CD4-positive, alpha-beta T cell (primary cell): ENCODE measurements at regions not wholly inside any gene's neighbourhood (a gene's known extent, or its start where the extent isn't known, plus 50 kb on each side); places are given as distances from the start of the nearest gene placed in this dataset.

Experiments used
- ATAC-seq: fragments of 200-7000 bp; cut with Tn5 transposase; one replicate; pipeline ENCODE4 v1.10.0; 2022; ENCODE audit warnings: mild to moderate bottlenecking; ENCODE audit not compliant: poor library complexity
- CTCF ChIA-PET: fragments of 350-600 bp; sonication (Branson Sonifier 250); formaldehyde crosslinking; loops from one replicate; lab custom pipeline; 2021; ENCODE audit warnings: antibody characterized with exemption, inconsistent platforms; lab: Charles Lee
- POLR2A ChIA-PET: fragments of 350-600 bp; sonication (Branson Sonifier 250); formaldehyde crosslinking; loops from one replicate; lab custom pipeline; 2021; ENCODE audit warnings: antibody characterized with exemption, inconsistent platforms; lab: Charles Lee
- DNase-seq, 14 experiments: peaks; one replicate each; pipeline ENCODE4 v3.0.0-alpha.2; 2013 to 2020; ENCODE audit warnings: mixed read lengths in 2 of 14
- H3K27ac ChIP-seq, 2 donors: one replicate each; pipeline versions ENCODE4 v1.5.1 to v1.7.0; 2013; ENCODE audit warnings: low read length in 2 of 2, low read depth in 1 of 2, mild to moderate bottlenecking in 1 of 2
- H3K27me3 ChIP-seq, 2 experiments: 1 replicate in 1 of 2; 2 replicates in 1 of 2; pipeline versions ENCODE4 v1.6.1 to v1.7.0; 2013; ENCODE audit warnings: low read length in 2 of 2, control low read depth in 1 of 2, mild to moderate bottlenecking in 1 of 2, moderate library complexity in 1 of 2; ENCODE audit not compliant: insufficient read depth in 2 of 2, control insufficient read depth in 1 of 2
- H3K36me3 ChIP-seq: one replicate; pipeline ENCODE4 v1.6.1; 2013; ENCODE audit warnings: low read length, control low read depth; ENCODE audit not compliant: insufficient read depth
- H3K4me1 ChIP-seq: one replicate; pipeline ENCODE4 v1.6.1; 2013; ENCODE audit warnings: low read length, control low read depth; ENCODE audit not compliant: insufficient read depth
- H3K4me3 ChIP-seq: one replicate; pipeline ENCODE4 v1.5.1; 2013; ENCODE audit warnings: mild to moderate bottlenecking, low read length, moderate library complexity
- H3K9me3 ChIP-seq, 2 experiments: 1 replicate in 1 of 2; 2 replicates in 1 of 2; pipeline versions ENCODE4 v1.6.1 to v1.7.0; 2013; ENCODE audit warnings: low read length in 2 of 2, mild to moderate bottlenecking in 2 of 2, control low read depth in 1 of 2, moderate library complexity in 1 of 2; ENCODE audit not compliant: control insufficient read depth in 1 of 2, insufficient read depth in 1 of 2
- H3K27ac Mint-ChIP-seq: one replicate; pipeline ENCODE4 v1.8.0; 2020; ENCODE audit warnings: mixed read lengths
- H3K27me3 Mint-ChIP-seq: one replicate; pipeline ENCODE4 v1.8.0; 2021; ENCODE audit warnings: mixed read lengths
- H3K36me3 Mint-ChIP-seq: one replicate; pipeline ENCODE4 v1.8.0; 2021; ENCODE audit warnings: low read depth, mixed read lengths
- H3K4me1 Mint-ChIP-seq: one replicate; pipeline ENCODE4 v1.8.0; 2021; ENCODE audit warnings: low read depth, mixed read lengths
- H3K4me3 Mint-ChIP-seq: one replicate; pipeline ENCODE4 v1.8.0; 2020; ENCODE audit warnings: mild to moderate bottlenecking, mixed read lengths
- H3K9me3 Mint-ChIP-seq: one replicate; pipeline ENCODE4 v1.8.0; 2020; ENCODE audit warnings: mixed read lengths
- CTCF ChIP-seq: fragments of 200-600 bp; IDR thresholded peaks from one replicate; pipeline ENCODE4 v1.8.0; 2022; ENCODE audit warnings: antibody characterized with exemption, mild to moderate bottlenecking
- intact Hi-C, 2 experiments: fragments of 100-400 bp; cut with DNase I in 1 of 2; cut with micrococcal nuclease in 1 of 2; formaldehyde crosslinking; loops; one replicate each; pipeline versions ENCODE4 v1.15.1 to v1.9.0; 2023 to 2025; cut with DNase I, micrococcal nuclease

DNA sequence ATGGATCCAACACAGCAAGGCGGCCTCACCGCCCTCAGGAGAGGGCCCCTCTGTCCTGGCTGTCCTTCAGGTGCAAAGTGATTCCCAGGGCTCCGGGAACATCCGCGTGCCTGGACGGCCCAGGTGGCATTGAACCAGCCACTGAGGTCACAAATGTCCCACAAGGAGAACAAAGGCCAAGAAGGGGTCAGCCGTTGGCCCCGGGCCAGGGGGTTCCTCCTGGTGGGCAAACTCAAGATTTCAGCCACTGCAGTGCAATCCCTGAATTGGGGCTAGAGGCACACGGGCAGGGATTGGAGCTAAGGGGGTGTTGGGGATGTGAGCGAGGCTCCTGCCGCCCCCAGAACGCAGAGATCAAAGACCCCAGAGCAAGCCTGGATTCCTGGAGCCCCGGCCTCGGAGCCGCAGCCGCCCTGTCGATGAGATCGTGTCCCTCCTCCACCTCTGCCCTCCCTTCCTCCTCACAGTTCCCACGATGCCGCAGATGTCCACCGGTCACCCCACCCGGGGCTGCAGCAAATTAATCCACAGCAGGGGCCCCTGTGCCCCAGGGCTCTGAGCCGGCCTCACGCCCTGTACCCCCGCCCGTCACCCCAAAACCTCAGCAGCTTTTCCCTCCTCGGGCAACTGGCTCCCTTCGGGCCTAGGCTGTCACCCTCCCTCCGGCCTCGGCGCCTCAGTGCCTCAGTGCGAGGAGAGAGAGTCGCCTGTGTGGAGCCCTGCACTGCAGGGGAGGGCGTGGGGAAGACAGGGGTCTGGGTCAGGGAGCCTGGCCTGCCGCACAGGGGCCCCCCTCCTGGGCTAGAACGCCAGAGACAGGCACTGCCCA lies 56.7 kb upstream of the GALNT9 start:
- no peaks in the 10 kb centered on the region for H3K9me3 Mint-ChIP-seq
- POLR2A ChIA-PET, result no interaction called here

GRCh38 chr12:132384916-132385774 lies 55.8 kb upstream of the GALNT9 start:
- intact Hi-C loops, result no loop called here
- DNase-seq (no peak), ATAC-seq (no peak)
- Histone ChIP-seq H3K27me3 (peaks cover 9 to 36% of the 10 kb centered on the region in 2 experiments), H3K27ac (no peak overlapping the region), H3K9me3 (peaks cover 0 to 9% of the 10 kb centered on the region in 2 experiments), H3K4me1 (no peaks in the 10 kb centered on the region), H3K4me3 (no peak overlapping the region), H3K36me3 (no peaks in the 10 kb centered on the region)
- Mint-ChIP-seq H3K27me3 (peaks cover 6% of the 10 kb centered on the region), H3K36me3 (no peaks in the 10 kb centered on the region), H3K9me3 (no peaks in the 10 kb centered on the region), H3K4me3 (no peak overlapping the region), H3K27ac (no peak overlapping the region), H3K4me1 (no peaks in the 10 kb centered on the region)
- ChIA-PET POLR2A (no interaction called here), CTCF (no interaction called here)
- no peak for TF ChIP-seq CTCF

More for the DNA sequence above, 56.7 kb upstream of the GALNT9 start:
- Mint-ChIP-seq H3K4me1 (no peaks in the 10 kb centered on the region), H3K27ac (no peak overlapping the region), H3K27me3 (peaks cover 8% of the 10 kb centered on the region), H3K36me3 (no peaks in the 10 kb centered on the region), H3K4me3 (no peak overlapping the region)
- peaks cover 6 to 27% of the 10 kb centered on the region in 2 experiments for H3K27me3 ChIP-seq
- intact Hi-C loops, result no loop called here
- ATAC-seq, result no peak
- H3K4me1 ChIP-seq, result no peaks in the 10 kb centered on the region
- no peak overlapping the region for H3K27ac ChIP-seq
- DNase-seq, result no peak
- TF ChIP-seq CTCF, result no peak
- H3K9me3 ChIP-seq, result peaks cover 0 to 9% of the 10 kb centered on the region in 2 experiments
- CTCF ChIA-PET, result no interaction called here
- H3K4me3 ChIP-seq, result no peak overlapping the region
- H3K36me3 ChIP-seq, result no peaks in the 10 kb centered on the region

GRCh38 chr12:132380641-132381040 lies 51.3 kb upstream of the GALNT9 start:
- H3K27ac ChIP-seq, result no peak overlapping the region
- Mint-ChIP-seq H3K27ac (no peak overlapping the region), H3K4me3 (no peak overlapping the region), H3K27me3 (peaks cover 11% of the 10 kb centered on the region), H3K36me3 (no peaks in the 10 kb centered on the region), H3K9me3 (no peaks in the 10 kb centered on the region), H3K4me1 (no peaks in the 10 kb centered on the region)
- H3K4me3 ChIP-seq, result no peak overlapping the region
- H3K9me3 ChIP-seq, result peaks cover 0 to 5% of the 10 kb centered on the region in 2 experiments
- peaks cover 28 to 47% of the 10 kb centered on the region in 2 experiments for H3K27me3 ChIP-seq
- CTCF ChIA-PET, result no interaction called here
- intact Hi-C loops, result no loop called here
- DNase-seq, result no peak
- no peaks in the 10 kb centered on the region for H3K4me1 ChIP-seq
- no peaks in the 10 kb centered on the region for H3K36me3 ChIP-seq
- no peak for TF ChIP-seq CTCF
- ATAC-seq, result no peak
- POLR2A ChIA-PET, result no interaction called here
